Stimulated activated CD4-positive, alpha-beta T cell treated with anti-CD3 and anti-CD28 coated beads, Interleukin-2, amount 100 ng/mL, for 24 hours (primary cell): ENCODE measurements at regions not wholly inside any gene's neighbourhood (a gene's known extent, or its start where the extent isn't known, plus 50 kb on each side); places are given as distances from the start of the nearest gene placed in this dataset.
"Not testable (repeated sequence)": the region's sequence is repeated elsewhere in the genome, so short reads cannot be mapped to it uniquely, and the experiment has no call there.

Experiments
- DNase-seq, 2 donors: peaks; one replicate each; pipeline ENCODE4 v3.0.0-alpha.2; 2020

- DNase-seq = no peak
Measured at GRCh38 chr4:112952313-112952700, 97.1 kb upstream of the ANK2 start.

GRCh38 chr4:112953262-112953661 lies 96.2 kb upstream of the ANK2 start:
- DNase-seq = no peak

GRCh38 chr4:112954286-112954685 lies 95.2 kb upstream of the ANK2 start:
- no peak for DNase-seq

- DNase-seq = no peak
Measured at GRCh38 chr4:112956484-112956896, 93.0 kb upstream of the ANK2 start.

GRCh38 chr4:112957764-112958163 lies 91.7 kb upstream of the ANK2 start:
- not testable (repeated sequence) for DNase-seq

- DNase-seq = no peak
Measured at GRCh38 chr4:112966701-112967488, 82.6 kb upstream of the ANK2 start.

GRCh38 chr4:112968451-112969159 lies 80.8 kb upstream of the ANK2 start:
- no peak for DNase-seq

- DNase-seq = no peak
Measured at GRCh38 chr4:112970903-112971302, 78.5 kb upstream of the ANK2 start.

- no peak for DNase-seq
Measured at GRCh38 chr4:112973750-112974251, 75.7 kb upstream of the ANK2 start.

GRCh38 chr4:112975567-112976355 lies 73.7 kb upstream of the ANK2 start:
- DNase-seq = no peak

- DNase-seq = no peak
Measured at GRCh38 chr4:112978691-112979472, 70.6 kb upstream of the ANK2 start.

- DNase-seq = no peak
Measured at GRCh38 chr4:112979881-112980421, 69.5 kb upstream of the ANK2 start.

- no peak for DNase-seq
Measured at GRCh38 chr4:112982680-112983079, 66.8 kb upstream of the ANK2 start.

- no peak for DNase-seq
Measured at GRCh38 chr4:112994732-112995464, 54.6 kb upstream of the ANK2 start.
